GM19023 (cell line): ENCODE measurements at regions not wholly inside any gene's neighbourhood (a gene's known extent, or its start where the extent isn't known, plus 50 kb on each side); places are given as distances from the start of the nearest gene placed in this dataset.

Experiments used
- ATAC-seq: cut with Tn5 transposase; IDR thresholded peaks from one replicate; pipeline ENCODE4 v1.9.1; 2021; ENCODE audit warnings: mild to moderate bottlenecking, moderate library complexity; ENCODE audit not compliant: unreplicated experiment

DNA sequence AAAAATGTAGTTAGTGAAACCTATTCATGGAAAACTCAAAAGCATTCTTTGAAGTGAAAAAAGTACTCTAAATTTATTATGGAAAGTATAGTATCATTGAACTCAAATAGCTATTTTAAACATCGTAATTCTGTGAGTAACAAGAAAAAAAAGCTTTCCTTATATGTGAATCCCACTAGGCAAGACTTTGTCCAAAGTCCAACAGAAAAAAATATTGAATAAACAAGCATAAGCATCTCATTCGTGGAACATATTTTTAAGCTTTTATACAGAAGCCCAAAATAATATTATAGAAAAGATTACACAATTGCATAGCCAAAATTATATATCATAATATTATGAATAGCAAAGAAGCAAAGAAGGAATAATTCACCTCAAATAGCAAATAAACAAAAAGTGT, 79.4 kb upstream of the IFNE start:
- ATAC-seq, result no peak

GRCh38 chr9:21564175-21564574, 82.1 kb upstream of the IFNE start:
- ATAC-seq, result no peak

DNA sequence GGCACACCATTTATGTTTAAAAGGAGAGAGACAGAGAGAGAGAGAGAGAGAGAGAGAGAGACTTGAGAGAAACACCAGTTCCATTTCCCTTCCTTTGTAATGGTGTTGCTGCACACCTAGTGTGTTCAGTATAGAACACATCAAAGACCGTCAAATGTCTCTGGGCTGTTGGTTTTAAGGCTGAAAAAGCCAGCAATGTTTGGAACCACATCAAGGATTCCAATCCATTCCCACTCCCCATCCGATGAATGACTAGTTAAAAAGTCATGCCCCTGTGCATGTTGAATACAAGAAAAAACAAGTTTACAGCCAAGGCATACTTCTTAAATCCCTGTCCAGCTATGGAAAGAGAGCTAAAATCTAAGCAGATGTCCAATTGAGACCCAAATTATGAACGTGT, 83.0 kb upstream of the IFNE start:
- ATAC-seq, result no peak

DNA sequence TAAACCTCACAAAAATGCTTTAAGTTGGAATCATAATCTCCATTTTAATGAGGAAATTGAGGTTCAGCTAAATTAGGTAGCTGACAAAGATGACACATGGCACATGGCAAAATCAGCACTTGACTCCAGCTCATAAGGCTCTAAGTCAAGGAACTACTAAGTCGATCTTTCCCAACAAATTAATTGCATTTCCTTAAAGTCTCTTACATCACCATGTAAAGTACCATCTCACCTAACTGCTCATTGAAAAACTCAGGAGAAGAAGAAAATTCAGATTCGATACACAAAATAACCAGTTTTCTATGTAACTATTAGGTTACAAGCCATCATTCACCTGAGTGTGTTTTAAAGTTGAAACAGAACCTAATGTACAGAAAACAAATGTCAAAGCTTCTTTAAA, 85.8 kb upstream of the IFNE start:
- ATAC-seq, result no peak

DNA sequence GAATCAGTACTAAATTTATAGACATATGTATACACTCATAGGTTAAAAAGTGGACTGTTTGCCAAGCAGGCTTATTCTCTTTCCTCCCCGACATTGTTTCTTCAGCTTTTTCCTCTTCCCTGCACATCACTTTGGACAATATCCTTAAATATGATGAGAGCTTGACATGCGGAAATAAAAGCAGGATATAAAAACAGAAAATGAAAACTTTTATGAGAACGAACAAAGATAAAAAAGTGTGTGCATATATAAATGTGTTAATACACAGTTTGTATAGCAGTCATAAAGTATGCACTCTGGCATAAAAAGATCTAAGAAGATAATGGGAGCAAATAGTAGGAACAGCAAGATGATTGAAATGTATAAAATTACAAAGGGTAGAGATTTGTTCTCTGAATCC, 86.4 kb upstream of the IFNE start:
- ATAC-seq, result no peak

- ATAC-seq, result no peak
Observed at GRCh38 chr9:21569721-21570120, 87.6 kb upstream of the IFNE start.

- no peak for ATAC-seq
Observed at GRCh38 chr9:21570643-21571275, 88.6 kb upstream of the IFNE start.

GRCh38 chr9:21574261-21574660, 92.1 kb upstream of the IFNE start:
- no peak for ATAC-seq

DNA sequence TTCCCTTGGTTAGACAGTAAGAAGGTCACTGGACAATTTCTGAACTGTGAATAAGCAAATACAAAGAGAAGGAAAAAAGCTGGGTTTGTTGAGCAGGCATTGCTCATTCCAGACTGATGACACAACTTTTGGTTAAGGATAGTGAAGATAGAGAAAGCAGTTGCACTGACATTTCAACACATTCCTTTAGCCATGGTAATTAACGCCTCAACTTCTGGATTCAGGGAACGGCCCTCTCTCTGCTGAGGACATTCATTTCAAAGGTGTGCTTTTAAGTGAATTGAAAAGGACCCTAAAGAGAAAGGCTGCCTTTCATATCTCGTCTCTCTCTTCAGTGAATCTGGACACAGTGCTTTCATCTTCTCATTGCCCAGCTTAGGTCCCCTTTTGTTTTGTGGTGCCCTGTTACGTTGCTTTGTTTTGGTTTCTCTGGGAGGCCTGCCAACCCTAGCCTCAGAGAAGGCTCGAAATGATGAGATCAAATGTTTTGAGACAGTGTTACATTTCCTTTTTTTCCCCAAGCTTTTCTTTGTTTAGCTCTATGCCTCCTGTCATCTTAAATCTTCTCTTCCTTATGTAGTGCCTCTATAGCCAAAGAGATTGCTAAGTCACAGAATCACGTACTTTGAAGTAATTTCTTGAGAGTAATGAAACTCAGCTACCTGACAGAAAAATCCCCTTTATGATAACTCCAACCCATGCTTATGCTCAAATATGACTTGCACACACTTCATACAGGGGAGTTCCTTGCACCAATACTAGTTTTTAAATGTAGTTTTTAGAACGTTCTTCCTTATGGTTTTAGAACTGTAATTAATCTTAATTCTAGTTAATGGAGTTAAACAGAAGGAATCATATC, 94.4 kb upstream of the IFNE start:
- ATAC-seq, result no peak

GRCh38 chr9:21579247-21579671, 97.1 kb upstream of the IFNE start:
- no peak for ATAC-seq

DNA sequence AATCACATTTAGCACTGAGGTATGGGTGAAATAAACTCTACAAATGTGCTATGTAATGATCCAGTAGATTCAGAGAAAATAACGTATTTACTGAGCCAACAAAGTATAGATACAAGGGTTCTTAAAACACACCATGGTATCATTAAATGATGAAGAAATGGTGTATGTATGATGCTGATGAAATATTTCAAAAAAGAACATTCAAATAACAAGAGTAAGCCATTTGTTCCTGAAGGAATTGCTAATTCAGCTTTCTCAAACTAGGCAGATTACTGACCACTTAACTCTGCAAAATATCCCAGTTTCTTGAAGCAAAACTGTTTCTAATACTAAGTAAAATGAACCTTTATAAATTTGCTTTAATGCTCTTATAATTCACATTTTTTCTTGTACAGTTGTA, 97.6 kb upstream of the IFNE start:
- ATAC-seq, result no peak

GRCh38 chr9:21580636-21581378, 98.7 kb upstream of the IFNE start:
- ATAC-seq, result no peak

DNA sequence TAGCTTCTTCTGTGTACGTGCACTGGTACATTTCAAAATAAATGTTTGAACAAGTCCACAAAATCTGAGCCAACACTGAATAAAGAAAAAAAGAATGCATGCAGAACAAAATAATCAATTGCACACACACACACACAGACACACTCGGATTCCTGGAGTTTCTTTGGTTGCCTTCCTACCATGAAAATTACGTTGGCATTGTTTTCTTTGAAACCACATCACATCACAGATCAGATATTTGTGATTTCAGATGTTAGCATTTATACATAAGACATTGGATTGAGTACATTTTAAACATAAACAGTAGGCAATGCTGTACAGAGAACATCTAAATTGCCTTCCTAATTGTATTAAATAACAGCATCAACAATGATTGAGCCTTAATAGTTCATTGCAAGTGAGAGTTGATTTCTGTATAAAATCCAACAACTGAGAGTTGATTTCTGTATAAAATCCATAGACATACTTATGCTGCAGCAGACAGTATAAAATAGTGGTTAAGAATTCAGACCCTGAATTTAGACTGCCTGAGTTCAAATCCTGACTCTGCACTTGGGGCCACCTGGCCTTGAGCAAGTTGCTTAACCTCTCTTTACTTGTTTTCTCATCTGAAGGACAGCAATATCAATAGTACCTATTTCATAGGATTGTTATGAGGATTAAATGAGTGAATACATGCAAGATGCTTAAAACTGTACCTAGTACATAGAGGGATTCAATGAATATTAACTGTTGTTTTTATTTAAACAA, 101.7 kb upstream of the IFNE start:
- ATAC-seq, result no peak

- no peak for ATAC-seq
Observed at GRCh38 chr9:21584890-21585289, 102.8 kb upstream of the IFNE start.

GRCh38 chr9:21585756-21586752, 103.9 kb upstream of the IFNE start:
- no peak for ATAC-seq

DNA sequence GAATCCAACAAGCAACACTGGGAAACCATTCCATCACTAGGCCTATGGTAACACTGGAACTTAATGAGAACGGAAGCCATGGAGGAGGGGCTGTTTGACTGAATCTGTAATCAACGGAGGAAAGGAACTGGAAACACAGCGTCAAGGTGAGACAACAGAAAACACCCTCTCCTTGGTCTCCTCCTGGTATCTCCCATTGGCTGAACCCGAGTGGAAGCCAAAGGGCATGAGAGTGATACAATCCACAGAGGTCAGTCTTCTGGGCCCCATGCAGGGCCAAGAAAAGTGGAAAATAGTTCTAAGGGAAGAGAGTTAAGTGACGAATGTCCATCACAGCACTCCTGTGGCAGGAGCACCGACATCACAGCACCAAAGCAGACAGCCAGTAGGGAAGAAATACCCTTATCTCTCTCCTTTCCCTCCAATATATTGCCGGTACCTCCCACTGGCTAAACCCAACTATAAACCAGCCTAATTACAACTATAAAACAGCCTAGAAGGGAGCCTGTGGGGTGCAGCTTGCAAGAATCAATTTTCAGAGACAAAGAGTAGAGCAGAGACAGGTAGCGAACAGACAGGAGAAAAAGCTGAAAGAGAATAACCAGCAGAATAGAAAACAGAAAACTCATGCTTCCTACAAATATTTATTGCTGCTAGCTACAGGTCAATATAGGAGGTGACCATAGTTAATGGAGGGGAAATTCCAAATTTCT, 107.4 kb upstream of the IFNE start:
- no peak for ATAC-seq

- no peak for ATAC-seq
Observed at GRCh38 chr9:21590058-21590996, 108.2 kb upstream of the IFNE start.
